ENCODE measurements at regions not wholly inside any gene's neighbourhood (a gene's known extent, or its start where the extent isn't known, plus 50 kb on each side); places are given as distances from the start of the nearest gene placed in this dataset.

DNA sequence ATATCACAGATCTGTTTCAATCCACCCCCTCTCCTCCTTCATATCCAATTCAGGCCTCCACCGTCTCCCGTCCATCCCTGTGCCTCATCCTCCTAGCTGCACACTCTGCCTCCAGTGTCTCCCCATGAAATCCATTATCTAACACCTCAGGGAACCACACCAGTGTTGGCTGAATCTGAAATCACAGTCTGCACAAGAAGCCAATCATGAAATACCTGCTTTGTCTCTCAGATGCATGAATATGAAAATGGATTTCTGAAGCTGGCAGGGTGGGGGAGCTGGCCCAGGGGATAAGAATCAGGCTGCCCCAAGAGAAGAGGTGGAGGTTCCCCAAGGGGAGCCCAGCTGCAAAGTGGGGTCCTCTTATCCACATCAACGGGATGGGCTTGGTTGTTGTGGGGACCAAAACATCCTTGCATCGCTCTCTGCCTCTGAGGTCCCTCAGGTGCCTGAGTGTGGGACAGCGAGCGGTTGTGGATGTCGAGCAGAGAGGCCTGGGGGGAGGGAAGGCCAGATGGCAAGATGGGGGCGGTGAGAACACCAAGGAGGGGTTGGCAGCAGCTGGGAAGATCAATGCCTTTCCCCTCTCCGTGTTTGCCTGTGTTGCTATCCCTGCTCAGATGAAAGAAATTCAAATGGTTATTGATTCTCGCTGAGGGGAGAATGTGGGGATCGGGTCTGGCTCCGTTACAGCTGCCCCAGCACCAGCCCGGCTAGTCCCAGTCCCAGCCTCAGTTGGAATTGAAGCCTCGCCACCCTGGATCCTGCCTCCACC, 237.3 kb upstream of the POU3F1 start:
- no peak for ATAC-seq

DNA sequence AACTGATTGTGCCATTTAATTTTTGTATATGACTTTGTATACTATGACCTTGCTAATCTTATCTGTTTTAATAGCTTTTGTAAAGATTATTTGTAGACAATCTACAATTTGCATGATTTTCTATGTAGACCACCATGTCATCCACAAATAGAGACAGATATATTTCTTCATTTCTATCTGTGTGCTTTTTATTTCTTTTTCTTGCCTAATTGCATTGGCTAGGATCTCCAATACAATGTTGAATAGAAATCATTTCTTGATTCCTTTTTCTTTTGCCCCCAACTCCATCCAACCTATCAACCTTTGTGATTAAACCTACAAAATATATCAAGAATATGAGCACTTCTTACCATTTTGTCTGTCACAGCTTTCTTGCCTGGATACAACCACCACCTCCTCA, 232.6 kb upstream of the POU3F1 start:
- no peak for ATAC-seq

GRCh38 chr1:38277646-38278045, 231.1 kb upstream of the POU3F1 start:
- ATAC-seq: no peak

DNA sequence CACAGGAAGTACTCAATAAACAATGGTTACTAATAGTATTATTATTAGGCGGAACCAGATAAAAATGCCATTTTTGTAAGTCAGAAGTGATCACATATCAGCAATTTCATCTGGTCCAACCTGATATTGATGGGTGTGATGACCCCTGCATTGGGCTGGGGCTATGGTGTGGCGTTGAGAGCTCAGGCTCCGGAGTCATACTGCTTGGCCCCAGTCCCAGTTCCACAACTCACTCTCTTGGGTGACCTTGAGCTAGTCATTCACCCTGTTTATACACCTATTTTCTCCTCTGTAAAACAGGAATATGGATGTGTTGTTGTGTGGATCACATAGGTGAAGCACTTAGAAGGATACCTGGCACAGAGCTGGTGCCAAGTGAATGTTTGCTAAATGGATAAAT, 229.4 kb upstream of the POU3F1 start:
- no peak for ATAC-seq

DNA sequence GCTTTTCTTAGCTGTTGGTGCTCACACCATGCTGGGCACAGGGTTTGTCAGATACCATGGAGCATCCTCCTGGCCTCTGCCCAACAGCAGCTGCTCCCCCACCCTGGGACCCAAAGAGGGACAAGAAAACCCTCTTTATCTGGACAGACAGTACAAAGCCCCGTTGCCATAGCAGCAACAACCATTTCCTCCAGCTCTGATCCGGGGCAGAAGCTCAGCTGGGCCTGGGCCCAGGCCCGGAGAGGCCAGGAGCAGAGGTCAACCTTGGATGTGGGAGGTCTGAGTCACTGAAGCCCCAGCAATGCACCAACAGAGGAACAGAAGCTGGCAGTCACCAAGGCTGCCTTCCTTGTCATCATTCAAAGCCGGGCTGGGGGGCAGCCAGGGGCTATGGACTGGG, 228.4 kb upstream of the POU3F1 start:
- ATAC-seq: peak; percentile 22

DNA sequence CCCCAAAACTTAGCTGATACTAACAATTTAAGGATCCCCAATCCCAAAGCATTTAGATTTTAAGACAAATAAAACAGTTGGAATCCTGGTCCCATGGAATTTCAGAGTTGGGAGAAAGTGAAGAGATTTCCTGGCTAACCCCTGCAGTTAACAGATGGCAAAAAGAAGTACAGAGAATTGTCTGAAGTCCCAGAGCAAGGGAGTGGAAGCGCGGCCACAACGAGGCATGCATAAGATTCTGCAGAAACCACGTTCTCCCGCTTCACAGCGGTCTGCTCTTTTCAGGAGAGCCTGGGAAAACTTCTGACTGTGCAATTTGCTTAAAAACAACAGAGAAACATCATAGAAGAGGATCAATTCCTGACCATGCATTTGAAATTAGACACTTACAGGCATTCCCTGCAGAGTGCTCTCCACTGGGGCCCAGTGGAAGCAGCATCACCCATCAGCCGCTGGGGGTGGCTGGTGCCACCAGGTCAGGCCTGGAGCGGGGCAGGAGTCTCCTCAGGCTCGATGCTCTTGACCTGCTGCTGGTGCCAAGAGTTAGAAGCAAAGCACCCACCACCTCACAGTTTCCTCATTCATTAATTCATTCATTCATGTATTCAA, 226.7 kb upstream of the POU3F1 start:
- no peak for ATAC-seq

GRCh38 chr1:38272515-38272914, 225.9 kb upstream of the POU3F1 start:
- no peak for ATAC-seq

- ATAC-seq: no peak
Measured at GRCh38 chr1:38270849-38271633, 224.4 kb upstream of the POU3F1 start.

DNA sequence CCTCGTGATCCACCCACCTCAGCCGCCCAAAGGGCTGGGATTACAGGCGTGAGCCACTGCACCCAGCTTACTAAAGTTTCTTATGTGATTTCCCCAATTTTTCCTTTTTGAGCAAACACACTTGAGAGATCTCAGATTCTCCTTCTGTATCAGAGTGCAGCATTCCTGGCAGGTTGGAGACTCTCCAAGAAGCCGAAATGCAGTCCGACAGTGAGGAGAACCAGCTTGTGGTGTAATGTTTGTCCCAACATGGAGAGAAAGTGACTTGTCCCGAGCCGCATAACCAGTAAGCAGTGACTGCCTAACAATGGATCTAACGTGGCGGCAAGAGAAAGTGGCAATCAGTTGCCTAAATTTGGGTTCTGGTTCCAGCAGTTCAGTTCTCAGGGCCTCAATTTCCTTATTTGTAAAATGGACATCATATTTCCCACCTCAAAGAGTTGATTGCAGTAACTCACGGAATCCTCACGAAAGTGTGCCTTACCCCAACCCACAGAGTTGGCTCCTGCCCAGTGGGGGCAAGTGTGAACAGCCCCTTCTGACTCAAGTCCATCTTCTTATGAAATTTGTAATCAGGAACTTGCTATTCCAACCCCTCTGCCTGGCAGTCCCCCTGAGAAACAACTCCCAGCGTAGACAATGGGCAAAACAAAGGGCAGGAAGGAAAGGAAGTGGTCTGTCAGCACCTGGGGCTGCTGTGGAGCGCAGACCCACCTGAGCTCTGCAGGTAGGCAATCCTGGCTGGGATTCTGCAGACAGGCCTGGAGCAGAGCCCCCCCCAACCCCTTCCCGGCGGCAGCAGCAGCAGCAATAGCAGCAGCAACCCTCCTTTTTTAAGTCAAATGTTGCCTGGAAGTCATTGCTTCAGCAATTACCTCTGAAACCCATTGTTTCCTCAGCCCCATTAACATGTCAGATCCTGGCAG, 223.6 kb upstream of the POU3F1 start:
- ATAC-seq: no peak

GRCh38 chr1:38268226-38268625, 221.6 kb upstream of the POU3F1 start:
- no peak for ATAC-seq

DNA sequence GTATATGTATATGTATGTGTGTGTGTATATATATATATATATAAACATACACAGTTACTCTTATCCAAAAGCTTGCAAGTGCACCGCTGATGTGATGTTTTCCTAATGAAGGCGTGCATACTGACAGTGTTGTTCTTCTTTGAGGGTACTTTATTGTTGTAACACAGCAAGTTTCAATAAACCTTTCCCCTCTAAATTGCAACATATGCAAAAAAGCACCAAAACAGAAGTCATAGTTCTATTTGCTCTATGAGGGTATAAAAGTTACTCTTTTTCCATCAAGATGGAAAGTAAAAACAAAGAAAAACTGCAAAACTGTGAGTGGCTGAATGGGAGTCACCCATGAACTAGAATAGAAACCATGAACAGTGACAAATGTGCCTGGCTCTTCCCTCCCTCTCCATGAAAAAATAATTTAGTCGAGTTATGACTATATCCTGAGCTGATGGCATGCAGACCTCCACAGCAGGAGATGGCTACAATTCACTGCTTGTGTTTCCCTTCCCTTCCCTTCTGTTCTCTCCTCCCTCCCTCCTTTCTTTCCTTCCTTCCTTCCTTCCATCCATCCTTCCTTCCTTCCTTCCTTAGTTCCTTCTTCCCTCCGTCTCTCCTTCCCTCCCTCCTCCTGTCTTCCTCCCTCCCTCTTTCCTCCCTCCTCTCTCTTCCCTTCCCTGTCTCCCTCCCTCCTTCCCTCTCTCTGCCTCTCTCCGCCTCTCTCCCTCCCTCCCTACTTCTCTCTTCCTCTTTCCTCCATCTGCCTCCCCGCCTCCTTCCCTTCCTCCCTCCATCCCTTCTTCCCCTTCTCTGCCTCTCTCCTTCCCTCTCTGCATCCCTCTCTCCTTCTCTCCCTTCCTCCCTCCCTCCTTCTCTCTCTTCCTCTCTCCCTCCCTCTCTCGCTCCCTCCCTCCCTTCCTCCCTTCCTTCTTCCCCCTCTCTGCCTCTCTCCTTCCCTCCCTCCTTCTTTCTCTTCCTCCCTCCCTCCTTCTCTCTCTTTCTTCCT, 220.7 kb upstream of the POU3F1 start:
- no peak for ATAC-seq

- no peak for ATAC-seq
Measured at GRCh38 chr1:38266197-38266520, 219.6 kb upstream of the POU3F1 start.

DNA sequence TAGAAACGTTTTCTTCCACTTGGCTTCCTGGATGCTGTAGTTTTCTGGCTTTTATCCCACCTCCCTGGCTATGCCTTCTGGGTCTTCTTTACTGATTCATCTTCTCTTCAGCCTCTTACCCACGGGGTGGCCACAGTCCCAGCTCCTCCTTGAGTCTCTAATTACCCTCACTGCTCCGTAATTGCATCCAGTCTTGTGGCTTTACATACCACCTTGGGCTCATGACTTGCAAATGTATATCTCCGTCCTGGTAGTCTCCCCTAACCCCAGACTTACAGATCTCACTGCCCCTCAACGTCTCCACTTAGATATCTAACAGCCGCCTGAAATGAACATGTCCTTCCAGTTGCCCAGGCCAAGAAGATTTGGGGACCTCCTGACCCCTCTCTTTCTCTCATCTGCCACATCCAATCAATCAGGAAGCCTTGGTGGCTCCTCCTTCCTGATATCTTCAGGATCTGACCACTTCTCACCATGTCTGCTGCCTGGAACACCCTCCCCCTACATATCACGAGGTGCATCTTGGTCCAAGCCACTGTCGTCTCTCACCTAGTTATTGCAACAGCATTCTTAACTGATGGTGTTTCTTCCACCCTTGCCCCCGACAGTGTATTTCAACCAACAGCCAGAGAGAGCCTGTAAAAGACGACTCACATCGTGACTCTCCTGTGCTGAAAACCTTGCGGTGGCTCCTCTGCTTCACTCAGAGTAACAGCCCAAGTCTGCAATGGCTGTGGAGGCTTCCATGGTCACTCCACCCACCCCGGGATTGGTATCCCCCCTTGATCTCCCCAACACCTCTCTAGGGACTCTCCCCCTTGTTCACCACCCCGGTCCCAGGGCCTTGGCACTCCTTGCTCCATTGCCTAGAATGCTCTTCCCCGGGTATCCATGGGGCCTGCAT, 219.0 kb upstream of the POU3F1 start:
- ATAC-seq: no peak

GRCh38 chr1:38263438-38263837, 216.8 kb upstream of the POU3F1 start:
- no peak for ATAC-seq

GRCh38 chr1:38261574-38261973, 215.0 kb upstream of the POU3F1 start:
- ATAC-seq: no peak

DNA sequence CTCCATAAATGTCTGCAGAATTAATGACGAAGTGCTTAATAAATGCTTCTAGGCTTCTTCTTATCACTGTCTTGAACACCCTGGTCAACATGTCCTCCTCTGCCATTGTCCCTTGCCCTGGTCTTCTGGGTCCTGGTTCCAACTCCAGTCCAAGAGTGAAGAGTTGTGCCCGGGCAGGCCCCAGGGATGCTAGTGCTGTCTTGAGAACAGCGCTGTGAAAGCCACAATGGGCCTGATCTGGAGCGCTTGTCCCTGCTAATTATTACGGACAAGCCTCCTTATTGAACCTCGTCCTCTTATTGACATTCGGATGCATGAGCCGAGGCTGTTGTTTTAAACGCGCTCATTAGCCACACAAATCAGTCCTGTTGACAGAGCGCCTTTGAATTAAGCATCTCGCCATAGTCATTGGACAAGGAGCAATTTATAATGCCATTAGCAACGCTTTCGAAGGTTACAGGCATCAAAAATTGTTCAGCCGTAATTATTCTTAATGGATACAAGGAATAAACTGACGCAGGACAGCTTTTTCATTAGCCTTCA, 211.6 kb upstream of the POU3F1 start:
- no peak for ATAC-seq

DNA sequence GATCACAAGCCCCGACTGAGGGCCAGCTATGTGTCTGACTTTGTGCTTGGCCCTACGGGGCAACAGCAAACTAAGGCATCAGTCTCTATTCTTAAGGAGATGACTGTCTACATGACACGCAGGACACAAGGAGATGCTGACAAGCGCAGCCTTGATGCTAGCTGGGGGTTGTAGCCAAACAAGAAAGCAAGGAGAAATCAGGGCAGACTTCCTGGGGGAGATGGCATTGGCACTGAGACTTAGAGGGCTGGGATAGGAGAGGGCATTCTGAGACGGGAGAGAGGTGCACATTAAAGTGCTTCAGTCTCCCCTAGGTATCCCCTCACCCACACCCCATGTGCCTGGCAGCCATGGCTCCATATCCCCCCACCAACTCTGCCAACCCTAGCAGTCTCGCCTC, 210.8 kb upstream of the POU3F1 start:
- ATAC-seq: no peak

DNA sequence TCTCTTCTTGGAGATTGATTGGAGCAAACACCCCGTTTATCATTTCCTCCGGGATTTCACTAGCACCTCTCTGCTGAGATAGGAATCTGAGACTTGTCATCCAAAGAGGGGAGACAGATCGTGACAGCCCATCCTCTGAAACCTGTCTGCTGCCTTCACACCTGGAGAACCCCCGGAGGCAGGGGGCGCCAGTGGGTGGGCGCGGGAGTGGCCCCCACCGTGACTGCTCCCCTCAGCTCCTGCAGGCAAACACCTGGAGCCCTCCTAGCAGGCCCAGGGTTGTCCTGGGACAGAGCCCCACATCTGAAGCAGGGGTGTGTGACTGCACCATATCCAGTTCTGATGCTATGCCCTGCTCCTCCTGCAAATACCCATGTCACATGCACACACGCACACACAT, 209.5 kb upstream of the POU3F1 start:
- no peak for ATAC-seq

DNA sequence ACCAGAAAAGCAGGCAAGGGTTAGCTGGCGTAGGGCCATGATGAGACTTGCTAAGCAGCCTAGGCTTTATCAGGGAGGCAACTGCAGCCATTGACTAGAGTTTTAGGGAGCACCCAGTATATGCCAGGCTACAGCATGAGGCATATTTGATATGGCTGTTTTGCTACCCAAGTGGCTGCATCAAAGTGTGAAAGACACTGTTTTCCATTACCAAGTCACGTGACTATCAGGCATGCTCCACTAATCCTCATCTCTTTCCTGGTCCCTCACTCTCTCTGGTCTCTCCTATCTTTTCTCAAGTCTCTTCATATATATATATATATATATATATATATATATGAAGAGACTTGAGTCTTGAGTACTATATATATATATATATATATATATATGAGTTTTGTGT, 206.7 kb upstream of the POU3F1 start:
- ATAC-seq: no peak

GRCh38 chr1:38250356-38250755, 203.8 kb upstream of the POU3F1 start:
- no peak for ATAC-seq
